Stimulated activated CD4-positive, alpha-beta T cell treated with anti-CD3 and anti-CD28 coated beads, Interleukin-1b, Interleukin-23, amount 100 ng/mL, for 48 hours (primary cell): ENCODE measurements at regions not wholly inside any gene's neighbourhood (a gene's known extent, or its start where the extent isn't known, plus 50 kb on each side); places are given as distances from the start of the nearest gene placed in this dataset.
"Not testable (repeated sequence)": the region's sequence is repeated elsewhere in the genome, so short reads cannot be mapped to it uniquely, and the experiment has no call there.

ENCODE experiments used
- DNase-seq: peaks from one replicate; pipeline ENCODE4 v3.0.0-alpha.2; 2020

GRCh38 chr4:115187136-115187535 is 73.7 kb upstream of the NDST4 start:
- DNase-seq: no peak

- DNase-seq: not testable (repeated sequence)
Observed at GRCh38 chr4:115179438-115180062, 66.1 kb upstream of the NDST4 start.

- DNase-seq: not testable (repeated sequence)
Observed at GRCh38 chr4:115178687-115179086, 65.3 kb upstream of the NDST4 start.

GRCh38 chr4:115171220-115171619 is 57.8 kb upstream of the NDST4 start:
- no peak for DNase-seq

- DNase-seq: no peak
Observed at GRCh38 chr4:115165503-115165902, 52.1 kb upstream of the NDST4 start.
